SIG-M5 treated with dmso at 0.1 percent for 504 hours (cell line): ENCODE measurements at regions not wholly inside any gene's neighbourhood (a gene's known extent, or its start where the extent isn't known, plus 50 kb on each side); places are given as distances from the start of the nearest gene placed in this dataset.
"Not testable (repeated sequence)": the region's sequence is repeated elsewhere in the genome, so short reads cannot be mapped to it uniquely, and the experiment has no call there.

Experiments
- DNase-seq: peaks from one replicate; lab custom pipeline; 2025; ENCODE audit not compliant: unreplicated experiment; lab: John Stamatoyannopoulos, UW

DNA sequence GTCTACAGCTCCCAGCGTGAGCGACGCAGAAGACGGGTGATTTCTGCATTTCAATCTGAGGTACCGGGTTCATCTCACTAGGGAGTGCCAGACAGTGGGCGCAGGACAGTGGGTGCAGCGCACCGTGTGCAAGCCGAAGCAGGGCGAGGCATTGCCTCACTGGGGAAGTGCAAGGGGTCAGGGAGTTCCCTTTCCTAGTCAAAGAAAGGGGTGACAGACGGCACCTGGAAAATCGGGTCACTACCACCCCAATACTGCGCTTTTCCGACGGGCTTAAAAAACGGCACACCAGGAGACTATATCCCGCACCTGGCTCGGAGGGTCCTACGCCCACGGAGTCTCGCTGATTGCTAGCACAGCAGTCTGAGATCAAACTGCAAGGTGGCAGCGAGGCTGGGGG is 95.6 kb downstream of the GPX5 start:
- DNase-seq, result not testable (repeated sequence)

DNA sequence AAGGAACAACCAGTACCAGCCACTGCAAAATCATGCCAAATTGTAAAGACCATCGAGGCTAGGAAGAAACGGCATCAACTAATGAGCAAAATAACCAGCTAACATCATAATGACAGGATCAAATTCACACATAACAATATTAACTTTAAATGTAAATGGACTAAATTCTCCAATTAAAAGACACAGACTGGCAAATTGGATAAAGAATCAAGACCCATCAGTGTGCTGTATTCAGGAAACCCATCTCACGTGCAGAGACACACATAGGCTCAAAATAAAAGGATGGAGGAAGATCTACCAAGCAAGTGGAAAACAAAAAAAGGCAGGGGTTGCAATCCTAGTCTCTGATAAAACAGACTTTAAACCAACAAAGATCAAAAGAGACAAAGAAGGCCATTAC is 97.6 kb downstream of the GPX5 start:
- DNase-seq, result not testable (repeated sequence)

DNA sequence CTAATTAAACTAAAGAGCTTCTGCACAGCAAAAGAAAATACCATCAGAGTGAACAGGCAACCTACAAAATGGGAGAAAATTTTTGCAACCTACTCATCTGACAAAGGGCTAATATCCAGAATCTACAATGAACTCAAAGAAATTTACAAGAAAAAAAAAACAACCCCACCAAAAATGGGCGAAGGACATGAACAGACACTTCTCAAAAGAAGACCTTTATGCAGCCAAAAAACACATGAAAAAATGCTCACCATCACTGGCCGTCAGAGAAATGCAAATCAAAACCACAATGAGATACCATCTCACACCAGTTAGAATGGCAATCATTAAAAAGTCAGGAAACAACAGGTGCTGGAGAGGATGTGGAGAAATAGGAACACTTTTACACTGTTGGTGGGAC is 100.7 kb downstream of the GPX5 start:
- DNase-seq, result not testable (repeated sequence)

DNA sequence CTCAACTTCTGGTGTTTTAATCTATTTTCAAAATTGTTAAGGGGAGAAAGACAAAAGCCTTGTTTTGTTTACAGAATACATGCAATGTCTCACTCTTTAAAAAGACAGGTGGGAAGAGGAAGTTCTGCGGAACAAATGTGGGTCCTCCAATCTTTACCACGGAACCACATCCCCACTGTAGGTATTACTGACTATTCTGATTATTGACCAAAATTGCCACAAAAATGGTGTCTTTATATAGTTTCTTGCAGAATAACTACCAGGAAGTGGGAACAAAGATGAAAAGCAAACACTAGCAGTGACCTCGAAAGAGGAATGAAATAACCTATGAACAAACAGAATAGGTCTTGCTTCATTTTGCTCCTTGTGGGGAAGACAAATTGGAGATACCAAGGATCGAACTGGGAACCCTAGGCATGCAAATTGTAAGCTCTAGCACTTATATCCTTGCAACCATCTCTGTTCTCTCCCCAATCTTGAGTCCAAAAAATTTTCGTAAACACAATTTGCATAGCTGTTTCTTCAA is 106.7 kb downstream of the GPX5 start:
- DNase-seq, result no peak

DNA sequence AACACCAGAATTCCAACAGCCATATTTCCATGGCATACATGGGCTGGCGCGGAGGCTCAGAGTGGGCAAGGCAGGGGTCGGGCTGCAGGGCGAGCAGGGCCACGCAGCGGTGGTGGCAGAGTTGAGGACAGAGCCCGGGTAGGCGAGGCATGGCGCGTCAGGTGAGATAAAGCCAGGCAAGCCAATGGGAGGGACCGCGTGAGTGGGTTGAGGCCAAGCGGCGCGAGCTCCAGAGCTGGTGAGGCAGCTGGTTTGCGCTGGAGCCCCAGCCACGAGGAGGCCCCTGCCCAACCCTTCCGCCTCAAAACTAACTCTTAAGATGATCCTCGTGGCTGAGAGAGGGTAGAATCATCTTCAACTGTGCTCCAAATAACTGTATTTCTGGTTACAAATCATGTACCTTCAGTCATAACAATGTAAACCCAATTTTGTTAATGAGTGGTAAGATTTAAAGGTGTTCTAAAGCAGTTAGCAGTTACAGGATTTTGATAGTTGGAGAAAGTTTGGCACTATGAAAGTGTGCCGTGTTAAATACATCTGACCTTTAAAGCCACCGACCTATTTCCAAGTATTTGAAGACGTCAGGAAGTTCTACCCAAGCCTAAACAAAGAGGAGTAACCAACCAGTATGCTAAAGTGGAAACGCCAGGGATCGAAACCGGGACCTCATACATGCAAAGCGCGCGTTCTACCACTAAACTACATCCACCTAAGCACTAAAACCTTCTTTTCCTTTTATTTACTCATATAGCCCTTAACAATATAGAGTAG is 107.9 kb downstream of the GPX5 start:
- DNase-seq, result no peak

DNA sequence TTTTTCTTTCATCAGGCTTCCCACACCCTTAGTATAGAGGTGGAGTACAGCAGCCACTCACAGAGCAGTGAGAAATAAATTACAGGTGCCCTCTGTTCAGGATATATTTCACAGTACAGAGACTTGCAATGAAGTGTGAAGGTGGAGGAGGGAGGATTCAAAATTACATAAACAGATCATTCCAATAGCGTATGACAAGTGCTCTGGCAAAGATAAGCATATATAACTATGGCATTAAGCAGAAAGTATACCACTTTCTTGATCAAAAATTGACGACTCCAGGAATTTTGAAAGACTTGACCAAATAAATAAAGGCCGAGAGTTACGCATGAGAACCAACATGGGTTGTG is 108.7 kb downstream of the GPX5 start:
- no peak for DNase-seq

DNA sequence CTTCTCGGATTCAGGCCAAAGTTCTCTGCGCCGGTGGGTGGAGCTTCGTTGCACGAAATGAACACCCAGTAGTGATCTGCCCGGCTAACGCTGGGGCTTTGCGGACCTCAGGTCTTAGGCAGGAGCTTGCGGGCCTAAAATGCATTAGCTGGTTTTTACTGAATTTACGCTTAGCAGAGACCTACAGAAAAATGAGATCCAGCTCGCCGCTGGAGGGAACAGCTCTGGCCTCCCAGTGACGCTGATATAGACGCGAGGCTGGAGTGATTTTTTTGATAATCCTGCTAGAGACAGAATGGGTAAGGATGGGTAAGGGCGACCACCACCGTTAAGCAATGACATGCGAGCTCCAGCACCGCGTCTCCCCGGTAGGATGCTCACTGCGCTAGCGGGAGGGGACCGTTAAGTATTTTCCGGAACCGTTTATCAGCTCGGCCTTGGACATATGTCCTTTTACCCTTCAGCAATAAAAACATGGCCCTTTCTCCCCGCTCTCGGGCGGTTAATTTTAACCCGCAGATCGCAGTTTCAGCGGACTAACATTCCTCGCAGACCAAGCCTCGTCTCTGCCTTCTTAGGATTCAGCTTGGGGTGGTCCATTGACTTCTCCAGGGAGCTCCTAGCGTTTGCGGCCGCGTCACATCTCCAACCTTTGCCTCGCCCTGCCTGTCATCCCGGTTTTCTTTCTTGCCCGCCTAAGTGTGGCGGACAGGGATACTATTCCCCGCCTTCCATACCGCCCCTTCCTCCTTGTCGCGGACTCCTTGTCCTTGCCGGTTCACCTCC is 109.3 kb downstream of the GPX5 start:
- no peak for DNase-seq

DNA sequence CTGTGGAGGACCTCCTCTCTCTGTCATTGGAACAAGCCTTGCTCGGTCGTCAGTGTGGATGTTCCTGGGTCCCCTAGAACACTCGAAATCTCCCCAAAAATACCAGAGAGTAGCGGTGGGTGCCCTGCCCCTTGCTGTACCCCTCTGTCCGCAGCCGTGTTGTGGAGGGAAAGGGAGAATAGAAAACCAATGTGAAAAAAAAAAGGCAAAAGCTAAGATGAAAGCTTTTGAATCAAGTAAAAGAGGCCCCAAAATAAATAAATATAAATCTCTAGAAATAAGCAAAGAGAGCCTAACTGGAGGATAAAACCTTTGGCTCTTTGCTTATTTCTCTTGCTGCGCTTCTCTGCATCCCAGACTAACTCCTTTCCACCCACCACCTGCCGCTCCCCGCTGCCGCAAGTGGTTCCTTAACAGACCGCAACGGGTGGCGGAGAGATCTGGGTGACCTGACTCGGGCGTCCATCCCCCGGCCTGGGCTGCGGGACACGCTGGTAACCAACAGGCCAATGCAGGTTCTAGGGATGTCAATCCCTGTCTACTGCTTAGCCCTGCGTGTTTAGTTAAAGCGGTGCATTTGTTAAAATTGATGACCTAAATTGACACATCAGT is 110.0 kb downstream of the GPX5 start:
- DNase-seq, result no peak

DNA sequence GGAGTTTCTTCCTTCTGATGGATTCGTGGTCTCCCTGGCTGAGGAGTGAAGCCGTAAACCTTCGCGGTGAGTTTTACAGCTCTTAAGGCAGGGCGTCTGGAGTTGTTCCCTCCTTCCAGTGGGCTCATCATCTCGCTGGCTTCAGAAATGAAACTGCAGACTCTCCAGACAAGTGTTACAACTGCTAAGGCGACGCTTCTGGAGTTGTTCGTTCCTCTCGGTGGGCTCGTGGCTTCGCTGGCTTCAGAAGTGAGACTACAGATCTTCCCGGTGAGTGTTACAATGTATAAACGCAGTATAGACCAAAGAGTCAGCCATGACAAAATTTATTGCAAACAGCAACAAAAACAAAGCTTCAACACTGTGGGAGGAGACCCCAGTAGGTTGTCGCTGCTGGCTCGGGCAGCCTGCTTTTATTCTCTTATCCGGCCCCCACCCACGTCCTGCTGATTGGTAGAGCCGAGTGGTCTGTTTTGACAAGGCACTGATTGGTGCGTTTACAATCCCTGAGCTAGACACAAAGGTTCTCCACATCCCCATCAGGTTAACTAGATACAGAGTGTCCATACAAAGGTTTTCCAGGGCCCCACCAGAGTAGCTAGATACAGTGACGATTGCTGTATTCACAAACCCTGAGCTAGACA is 113.2 kb downstream of the GPX5 start:
- no peak for DNase-seq

DNA sequence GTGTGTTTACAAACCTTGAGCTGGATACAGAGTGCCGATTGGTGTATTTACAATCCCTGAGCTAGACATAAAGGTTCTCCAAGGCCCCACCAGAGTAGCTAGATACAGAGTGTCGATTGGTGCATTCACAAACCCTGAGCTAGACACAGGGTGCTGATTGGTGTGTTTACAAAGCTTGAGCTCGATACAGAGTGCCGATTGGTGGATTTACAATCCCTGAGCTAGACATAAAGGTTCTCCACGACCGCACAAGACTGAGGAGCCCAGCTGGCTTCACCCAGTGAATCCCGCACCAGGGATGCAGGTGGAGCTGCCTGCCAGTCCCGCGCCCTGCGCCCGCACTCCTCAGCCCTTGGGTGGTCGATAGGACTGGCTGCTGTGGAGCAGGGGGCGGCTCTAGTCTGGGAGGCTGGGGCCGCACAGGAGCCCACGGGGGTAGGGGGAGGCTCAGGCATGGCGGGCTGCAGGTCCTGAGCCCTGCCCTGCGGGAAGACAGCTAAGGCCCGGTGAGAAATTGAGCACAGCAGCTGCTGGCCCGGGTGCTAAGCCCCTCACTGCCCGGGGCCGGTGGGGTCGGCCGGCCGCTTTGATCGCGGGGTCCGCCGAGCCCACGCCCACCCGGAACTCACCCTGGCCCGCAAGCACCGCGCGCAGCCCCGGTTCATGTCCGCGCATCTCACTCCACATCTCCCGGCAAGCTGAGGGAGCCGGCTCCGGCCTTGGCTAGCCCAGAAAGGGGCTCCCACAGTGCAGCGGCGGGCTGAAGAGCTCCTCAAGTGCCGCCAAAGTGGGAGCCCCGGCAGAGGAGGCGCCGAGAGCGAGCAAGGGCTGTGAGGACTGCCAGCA is 114.0 kb downstream of the GPX5 start:
- not testable (repeated sequence) for DNase-seq

DNA sequence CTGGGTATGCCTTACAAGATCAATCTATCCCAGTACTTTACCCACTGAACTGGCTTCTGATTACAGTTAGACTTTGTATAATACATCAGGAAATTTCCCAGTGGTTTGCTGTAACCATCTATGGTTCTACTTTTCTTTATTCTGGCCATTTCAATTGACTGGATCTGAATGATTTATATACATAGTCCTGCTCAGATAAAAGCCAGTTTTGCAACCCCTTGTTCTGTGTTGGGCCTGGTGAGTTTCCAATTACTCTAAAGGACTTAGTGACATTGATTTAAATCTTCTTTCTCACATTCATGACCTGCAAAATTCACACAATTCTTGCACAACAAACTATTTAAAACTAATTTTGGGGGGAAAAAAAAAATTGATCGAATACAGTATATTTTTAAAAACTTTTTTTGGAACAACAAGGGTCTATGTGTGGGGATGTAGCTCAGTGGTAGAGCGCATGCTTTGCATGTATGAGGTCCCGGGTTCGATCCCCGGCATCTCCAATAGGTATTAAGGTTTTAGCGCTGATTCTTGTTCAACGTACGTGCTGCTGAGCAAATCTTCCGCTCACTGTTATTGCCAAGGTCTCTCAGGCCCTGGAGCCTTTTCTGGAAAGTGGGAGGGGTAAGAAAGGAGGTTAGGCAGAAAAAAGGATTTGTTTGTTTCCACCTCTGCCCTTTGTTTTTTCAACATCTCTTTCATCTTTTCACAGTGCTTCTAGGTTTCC is 117.5 kb downstream of the GPX5 start:
- peak; percentile 27 for DNase-seq

DNA sequence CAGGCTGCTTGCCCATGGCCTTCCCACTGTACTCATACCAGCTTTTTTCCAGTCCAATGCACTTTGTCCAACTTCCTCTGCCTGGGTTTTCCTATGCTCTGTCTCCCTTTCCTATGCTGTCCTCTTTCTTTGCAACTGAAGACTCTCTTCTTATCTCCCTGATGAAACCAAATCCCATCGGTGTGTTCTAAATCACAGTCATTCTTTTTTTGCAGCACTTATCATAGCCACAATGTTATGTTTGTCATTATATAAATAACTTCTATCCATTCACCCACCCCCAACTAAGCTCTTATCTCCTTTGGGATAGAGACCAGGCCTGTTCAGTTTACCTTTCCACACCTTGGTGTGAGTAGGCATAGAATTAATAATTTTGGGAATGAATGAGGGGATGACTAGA is 121.0 kb downstream of the GPX5 start:
- DNase-seq, result no peak

DNA sequence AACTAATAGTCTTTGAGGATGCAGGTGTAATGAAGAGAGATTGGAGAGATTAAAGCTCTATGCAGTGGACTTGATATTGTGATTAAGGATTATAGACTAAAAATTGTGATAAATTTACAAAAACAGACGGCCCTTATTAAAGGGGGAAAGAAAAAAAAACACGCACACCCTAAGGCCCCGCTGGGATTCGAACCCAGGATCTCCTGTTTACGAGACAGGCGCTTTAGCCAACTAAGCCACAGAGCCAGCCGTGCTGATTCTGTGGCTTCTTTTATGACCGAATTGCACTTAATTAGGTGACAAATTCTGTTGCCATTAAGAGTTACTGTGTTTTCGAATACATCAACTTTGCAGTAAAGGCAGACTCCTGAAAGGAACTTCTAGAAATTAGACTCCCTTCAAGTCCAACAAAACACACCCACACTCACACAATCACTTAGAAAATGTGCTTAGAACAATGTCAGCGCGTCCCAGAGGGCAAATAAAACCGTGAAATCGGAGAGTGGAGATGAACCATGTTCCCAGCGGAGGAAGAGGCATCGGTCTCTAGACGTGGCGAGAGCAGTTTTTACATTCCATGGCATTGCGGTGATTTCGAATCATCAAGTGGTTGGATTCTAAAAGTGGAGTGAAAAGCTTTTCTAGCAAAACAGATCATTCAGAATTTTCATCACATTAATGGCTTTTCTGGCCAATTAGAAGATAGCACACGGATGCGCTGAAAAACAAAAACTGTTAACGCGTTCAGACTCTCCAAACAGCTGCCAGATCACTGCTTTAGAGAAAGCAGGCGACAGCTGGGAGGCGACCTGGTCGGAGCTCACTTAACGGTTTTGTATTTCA is 122.6 kb downstream of the GPX5 start:
- peak; percentile 55 for DNase-seq

DNA sequence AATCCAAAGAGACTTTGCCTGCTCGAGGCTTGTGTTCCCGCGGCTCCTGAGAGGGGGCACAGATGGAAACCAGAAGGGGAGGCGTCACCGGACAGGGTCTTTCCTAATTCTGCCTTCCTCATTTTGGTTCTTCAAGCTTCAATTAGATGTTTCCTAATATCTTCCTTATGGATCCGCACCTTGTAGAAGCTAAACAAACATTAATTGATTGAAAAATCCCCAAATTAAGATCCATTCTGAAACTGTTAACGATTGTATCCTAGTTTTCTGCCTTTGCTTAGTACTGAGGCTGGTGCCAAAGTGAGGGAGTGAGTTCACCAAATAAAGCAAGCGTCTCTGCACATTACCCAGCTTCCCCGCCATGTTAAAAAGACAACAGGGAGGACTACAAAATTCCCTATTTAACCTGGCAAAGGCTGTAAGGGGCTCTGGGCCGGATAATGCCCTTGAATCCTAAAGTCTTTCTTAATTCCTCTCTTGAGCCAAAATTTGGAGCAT is 123.2 kb downstream of the GPX5 start:
- peak; percentile 49 for DNase-seq

DNA sequence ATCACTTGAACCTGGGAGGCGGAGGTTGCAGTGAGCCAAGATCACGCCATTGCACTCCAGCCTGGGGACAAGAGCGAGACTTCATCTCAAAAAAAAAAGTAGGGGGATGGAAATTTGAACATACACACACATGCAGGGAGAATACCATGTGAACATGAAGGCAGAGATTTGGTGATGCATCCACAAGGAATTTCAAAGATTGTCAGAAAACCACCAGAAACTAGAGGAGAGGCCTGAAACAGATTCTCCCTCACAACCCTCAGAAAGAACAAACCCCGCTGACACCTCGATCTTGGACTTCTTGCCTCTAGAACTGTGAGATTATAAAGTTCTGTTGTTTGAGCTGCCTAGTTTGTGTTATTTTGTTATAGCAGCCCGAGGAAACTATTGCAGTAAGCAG is 125.5 kb downstream of the GPX5 start:
- no peak for DNase-seq

DNA sequence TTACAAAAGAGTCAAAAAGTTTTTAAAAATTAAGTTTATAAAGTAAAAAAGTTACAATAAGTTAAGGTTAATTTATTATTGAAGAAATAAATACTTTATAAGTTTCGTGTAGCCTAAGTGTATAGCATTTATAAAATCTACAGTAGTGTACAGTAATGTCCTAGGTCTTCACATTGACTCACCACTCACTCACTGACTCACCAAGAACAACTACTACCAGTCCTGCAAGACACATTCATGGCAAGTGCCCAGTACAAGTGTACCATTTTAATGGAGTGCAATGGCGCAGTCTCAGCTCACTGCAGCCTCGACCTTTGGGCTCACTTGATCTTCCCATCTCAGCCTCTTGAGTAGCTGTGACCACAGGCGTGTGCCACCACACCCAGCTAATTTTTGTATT is 128.2 kb downstream of the GPX5 start:
- DNase-seq, result no peak

DNA sequence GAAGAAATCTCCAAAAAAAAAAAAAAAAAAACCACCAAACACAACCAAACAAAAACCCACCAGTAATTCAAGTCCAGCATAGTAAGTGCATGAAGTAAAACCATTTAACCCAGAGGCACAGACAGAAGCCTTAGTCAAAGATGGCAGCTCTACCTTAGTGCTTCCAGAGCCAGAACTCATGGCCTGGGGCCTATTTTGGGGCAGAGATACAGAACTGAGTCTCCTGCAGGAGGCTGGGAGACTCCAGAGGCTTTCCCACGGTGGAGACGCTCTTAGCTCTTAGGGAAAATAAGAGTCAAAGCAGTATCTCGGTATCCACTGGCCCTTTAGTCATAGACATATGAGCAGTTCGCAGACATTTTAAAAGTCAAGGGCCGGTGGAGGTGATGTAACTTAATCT is 129.5 kb downstream of the GPX5 start:
- DNase-seq, result no peak

DNA sequence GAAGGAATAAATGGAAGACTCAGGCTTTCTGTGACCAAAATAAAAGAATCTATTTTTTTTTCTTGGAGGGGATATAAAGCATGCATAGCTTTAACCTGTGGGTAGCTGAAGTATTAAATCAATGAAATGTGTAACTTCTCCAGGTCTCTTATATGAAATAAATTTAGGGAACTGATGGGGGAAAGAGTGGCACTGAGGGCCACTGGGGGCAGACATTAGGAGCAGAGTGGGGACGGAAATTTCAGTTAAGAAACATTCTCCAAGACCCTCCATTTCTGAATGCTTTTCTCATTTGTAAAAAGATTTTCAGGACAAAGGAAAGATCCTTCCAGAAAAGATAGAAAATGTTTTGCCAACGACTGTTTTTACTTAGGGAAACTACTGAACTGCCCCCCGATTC is 131.0 kb downstream of the GPX5 start:
- no peak for DNase-seq

DNA sequence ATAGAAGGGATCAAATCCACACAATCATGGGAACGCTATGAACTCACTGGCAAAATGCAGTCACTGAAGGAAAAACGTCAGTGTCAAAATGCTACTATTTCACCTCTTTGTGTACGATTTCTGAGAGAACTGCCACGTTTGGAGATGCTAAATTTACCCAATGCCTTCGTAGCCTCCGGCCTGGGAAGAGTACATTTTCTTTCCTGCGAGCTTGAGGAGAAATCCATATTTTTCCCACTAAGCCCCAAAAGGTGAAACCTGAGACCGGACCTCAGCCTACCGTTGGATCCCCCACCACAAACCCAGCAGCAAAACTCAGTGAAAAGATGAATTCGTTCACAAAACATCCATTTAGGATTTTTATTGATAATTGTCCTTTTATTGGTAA is 131.7 kb downstream of the GPX5 start:
- DNase-seq, result no peak
